Chondrocyte (in vitro differentiated cells): ENCODE measurements at regions not wholly inside any gene's neighbourhood (a gene's known extent, or its start where the extent isn't known, plus 50 kb on each side); places are given as distances from the start of the nearest gene placed in this dataset.

Experiments used
- DNase-seq: peaks from one replicate; pipeline ENCODE4 v3.0.0; 2021; ENCODE audit warnings: mixed read lengths, low spot score
- H3K27ac Mint-ChIP-seq: one replicate; pipeline ENCODE4 v1.8.0; 2021; ENCODE audit warnings: mild to moderate bottlenecking, moderate library complexity, mixed read lengths; ENCODE audit not compliant: unreplicated experiment
- H3K27me3 Mint-ChIP-seq: 2 replicates; pipeline ENCODE4 v1.8.0; 2021; ENCODE audit warnings: low read depth, mixed read lengths
- H3K36me3 Mint-ChIP-seq: 2 replicates; pipeline ENCODE4 v1.8.0; 2021; ENCODE audit warnings: low read depth, mixed read lengths
- H3K4me1 Mint-ChIP-seq: 2 replicates; pipeline ENCODE4 v1.8.0; 2021; ENCODE audit warnings: low read depth, mild to moderate bottlenecking, mixed read lengths
- H3K4me3 Mint-ChIP-seq: one replicate; pipeline ENCODE4 v1.8.0; 2021; ENCODE audit warnings: mild to moderate bottlenecking, moderate library complexity, mixed read lengths; ENCODE audit not compliant: unreplicated experiment
- H3K9me3 Mint-ChIP-seq: 2 replicates; pipeline ENCODE4 v1.8.0; 2021; ENCODE audit warnings: low read depth, mixed read lengths
- CTCF ChIP-seq: fragments of 200-600 bp; sonication (generic); IDR thresholded peaks from 2 replicates; pipeline ENCODE4 v1.5.0; 2021; ENCODE audit warnings: antibody characterized with exemption, mild to moderate bottlenecking, moderate library complexity

DNA sequence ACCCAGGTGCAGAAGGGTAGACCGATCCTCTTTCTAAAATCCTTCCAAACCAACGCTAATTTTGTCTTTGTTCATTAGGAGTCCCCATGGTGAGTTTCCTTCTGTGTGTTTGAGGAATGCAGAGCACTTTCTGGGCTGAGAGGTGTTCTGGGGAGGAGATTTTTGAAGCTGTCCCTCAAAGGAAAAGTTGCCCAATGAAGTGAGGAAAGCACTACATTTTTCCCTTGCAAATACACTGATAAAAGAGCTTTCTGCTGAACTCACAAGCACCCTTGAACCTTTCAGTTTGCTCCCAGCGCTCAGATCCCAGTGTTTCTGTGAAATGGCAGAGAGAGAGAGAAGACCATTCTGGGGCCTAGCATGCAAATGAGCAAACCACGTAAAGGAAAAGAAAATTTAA lies 299.6 kb upstream of the FANCL start:
- DNase-seq, result no peak
- Mint-ChIP-seq H3K27me3 (peaks cover 2% of the 10 kb centered on the region), H3K27ac (no peak overlapping the region), H3K4me1 (peaks cover 11% of the 10 kb centered on the region), H3K36me3 (no peaks in the 10 kb centered on the region), H3K9me3 (no peaks in the 10 kb centered on the region), H3K4me3 (no peak overlapping the region)
- TF ChIP-seq CTCF, result no peak

DNA sequence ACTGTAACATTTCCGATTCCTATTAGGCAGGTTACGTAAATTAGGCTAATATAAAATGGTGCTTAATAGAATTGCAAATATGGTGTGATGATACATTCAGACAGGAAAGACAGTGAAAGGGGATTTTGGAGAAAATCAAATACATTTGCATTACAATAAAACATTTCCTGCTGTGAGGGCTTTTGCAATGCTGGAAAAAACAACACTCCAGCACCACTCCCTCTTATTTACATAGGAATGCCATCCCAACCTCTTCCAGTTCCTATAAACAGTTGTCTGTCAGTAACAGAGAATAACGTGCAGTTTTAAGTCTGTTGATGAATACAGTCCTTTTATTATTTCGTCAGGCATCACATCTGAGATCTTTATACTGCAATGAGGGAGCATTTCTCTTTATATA lies 298.8 kb upstream of the FANCL start:
- Mint-ChIP-seq H3K9me3 (no peaks in the 10 kb centered on the region), H3K27ac (no peak overlapping the region), H3K27me3 (peaks cover 4% of the 10 kb centered on the region), H3K36me3 (no peaks in the 10 kb centered on the region), H3K4me3 (no peak overlapping the region), H3K4me1 (peaks cover 11% of the 10 kb centered on the region)
- no peak for TF ChIP-seq CTCF
- no peak for DNase-seq

GRCh38 chr2:58535990-58536389 lies 294.9 kb upstream of the FANCL start:
- TF ChIP-seq CTCF, result no peak
- H3K27ac Mint-ChIP-seq, result no peak overlapping the region
- no peaks in the 10 kb centered on the region for H3K36me3 Mint-ChIP-seq
- H3K4me1 Mint-ChIP-seq, result peaks cover 11% of the 10 kb centered on the region
- H3K9me3 Mint-ChIP-seq, result no peaks in the 10 kb centered on the region
- H3K27me3 Mint-ChIP-seq, result peaks cover 4% of the 10 kb centered on the region
- no peak for DNase-seq
- H3K4me3 Mint-ChIP-seq, result no peak overlapping the region

DNA sequence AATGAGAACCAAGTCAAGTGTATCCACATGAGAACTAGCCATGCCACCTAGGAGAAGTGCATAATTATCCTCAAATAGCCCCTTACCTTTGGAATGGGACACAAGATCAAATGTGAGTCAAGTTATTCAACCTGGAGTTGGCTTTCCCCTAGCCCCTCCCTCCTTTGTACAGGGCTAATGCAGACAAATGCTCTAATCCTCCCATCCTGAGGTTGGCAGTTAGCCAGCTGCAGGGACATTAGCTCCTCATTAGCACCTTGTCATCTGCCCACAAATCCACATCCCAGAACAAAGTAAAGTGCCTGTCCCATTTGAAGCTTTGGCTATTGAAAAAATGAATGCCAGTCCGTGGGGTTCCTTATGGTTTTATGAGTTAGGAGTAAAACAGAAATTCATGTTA lies 294.1 kb upstream of the FANCL start:
- Mint-ChIP-seq H3K27ac (no peak overlapping the region), H3K36me3 (no peaks in the 10 kb centered on the region), H3K4me3 (no peak overlapping the region), H3K9me3 (no peaks in the 10 kb centered on the region), H3K4me1 (peaks cover 5% of the 10 kb centered on the region), H3K27me3 (peaks cover 4% of the 10 kb centered on the region)
- no peak for TF ChIP-seq CTCF
- no peak for DNase-seq

- H3K4me3 Mint-ChIP-seq, result no peak overlapping the region
- H3K4me1 Mint-ChIP-seq, result no peaks in the 10 kb centered on the region
- DNase-seq, result no peak
- no peaks in the 10 kb centered on the region for H3K9me3 Mint-ChIP-seq
- peaks cover 3% of the 10 kb centered on the region for H3K27me3 Mint-ChIP-seq
- H3K36me3 Mint-ChIP-seq, result no peaks in the 10 kb centered on the region
- no peak for TF ChIP-seq CTCF
- H3K27ac Mint-ChIP-seq, result no peak overlapping the region
Measured at GRCh38 chr2:58533376-58533775, 292.3 kb upstream of the FANCL start.
